ENCODE measurements at regions not wholly inside any gene's neighbourhood (a gene's known extent, or its start where the extent isn't known, plus 50 kb on each side); places are given as distances from the start of the nearest gene placed in this dataset.

DNA sequence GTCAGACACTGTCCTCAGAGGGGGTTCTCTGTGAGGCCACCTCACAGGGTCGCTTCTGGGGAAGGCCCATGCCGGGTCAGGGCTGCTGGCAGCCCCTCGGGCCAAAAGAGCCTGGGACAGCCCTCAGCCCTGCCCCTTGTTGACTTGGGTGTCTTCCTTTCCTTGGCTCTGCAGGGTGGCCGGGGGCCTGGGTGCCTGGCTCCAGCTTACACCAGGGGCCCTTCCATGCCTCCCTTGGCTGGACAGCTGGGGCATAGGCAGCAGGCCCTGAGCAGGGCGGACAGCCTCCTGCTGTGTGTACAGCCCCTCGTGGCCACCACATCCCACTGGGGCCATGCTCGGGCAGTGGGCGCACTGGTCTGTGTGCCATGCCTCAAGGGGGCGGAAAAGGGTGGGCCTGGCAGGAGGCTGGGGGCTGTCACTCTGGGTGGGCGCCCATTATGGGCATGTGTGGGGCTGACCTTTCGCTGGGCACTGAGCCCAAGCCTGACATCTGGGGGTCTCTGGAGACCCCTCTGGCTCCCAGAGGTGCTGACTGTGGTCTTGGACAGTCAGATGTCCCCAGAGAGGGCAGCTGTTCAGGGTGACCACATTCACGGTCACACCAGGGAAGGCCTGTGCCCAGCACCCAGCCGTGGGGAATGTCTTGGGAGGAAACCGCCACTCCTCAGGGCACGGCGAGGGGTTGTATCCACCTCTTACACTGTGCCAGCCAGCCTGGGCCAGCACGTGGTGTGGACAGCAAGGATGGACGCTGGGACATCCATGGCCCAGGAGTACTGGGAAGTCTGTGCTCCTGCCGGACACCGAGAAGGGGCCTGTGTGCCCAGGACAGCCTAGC is 313.3 kb downstream of the TMEM121 start:
- Histone ChIP-seq H3K4me3 (no peak overlapping the region), H3K36me3 (no peaks in the 10 kb centered on the region), H3K27ac (no peak overlapping the region), H3K9me3 (no peaks in the 10 kb centered on the region), H3K27me3 (peaks cover 0 to 13% of the 10 kb centered on the region in 2 donors), H3K4me1 (no peaks in the 10 kb centered on the region)
- DNase-seq (peak in 2 of 4 donors; percentile 28 to 63), ATAC-seq (no peak)
- TF ChIP-seq, protein P1, sequence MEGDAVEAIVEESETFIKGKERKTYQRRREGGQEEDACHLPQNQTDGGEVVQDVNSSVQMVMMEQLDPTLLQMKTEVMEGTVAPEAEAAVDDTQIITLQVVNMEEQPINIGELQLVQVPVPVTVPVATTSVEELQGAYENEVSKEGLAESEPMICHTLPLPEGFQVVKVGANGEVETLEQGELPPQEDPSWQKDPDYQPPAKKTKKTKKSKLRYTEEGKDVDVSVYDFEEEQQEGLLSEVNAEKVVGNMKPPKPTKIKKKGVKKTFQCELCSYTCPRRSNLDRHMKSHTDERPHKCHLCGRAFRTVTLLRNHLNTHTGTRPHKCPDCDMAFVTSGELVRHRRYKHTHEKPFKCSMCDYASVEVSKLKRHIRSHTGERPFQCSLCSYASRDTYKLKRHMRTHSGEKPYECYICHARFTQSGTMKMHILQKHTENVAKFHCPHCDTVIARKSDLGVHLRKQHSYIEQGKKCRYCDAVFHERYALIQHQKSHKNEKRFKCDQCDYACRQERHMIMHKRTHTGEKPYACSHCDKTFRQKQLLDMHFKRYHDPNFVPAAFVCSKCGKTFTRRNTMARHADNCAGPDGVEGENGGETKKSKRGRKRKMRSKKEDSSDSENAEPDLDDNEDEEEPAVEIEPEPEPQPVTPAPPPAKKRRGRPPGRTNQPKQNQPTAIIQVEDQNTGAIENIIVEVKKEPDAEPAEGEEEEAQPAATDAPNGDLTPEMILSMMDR (IDR thresholded peaks at IDR 0.05) = no peak
- intact Hi-C loops (cut with DNase I) = no loop called here

DNA sequence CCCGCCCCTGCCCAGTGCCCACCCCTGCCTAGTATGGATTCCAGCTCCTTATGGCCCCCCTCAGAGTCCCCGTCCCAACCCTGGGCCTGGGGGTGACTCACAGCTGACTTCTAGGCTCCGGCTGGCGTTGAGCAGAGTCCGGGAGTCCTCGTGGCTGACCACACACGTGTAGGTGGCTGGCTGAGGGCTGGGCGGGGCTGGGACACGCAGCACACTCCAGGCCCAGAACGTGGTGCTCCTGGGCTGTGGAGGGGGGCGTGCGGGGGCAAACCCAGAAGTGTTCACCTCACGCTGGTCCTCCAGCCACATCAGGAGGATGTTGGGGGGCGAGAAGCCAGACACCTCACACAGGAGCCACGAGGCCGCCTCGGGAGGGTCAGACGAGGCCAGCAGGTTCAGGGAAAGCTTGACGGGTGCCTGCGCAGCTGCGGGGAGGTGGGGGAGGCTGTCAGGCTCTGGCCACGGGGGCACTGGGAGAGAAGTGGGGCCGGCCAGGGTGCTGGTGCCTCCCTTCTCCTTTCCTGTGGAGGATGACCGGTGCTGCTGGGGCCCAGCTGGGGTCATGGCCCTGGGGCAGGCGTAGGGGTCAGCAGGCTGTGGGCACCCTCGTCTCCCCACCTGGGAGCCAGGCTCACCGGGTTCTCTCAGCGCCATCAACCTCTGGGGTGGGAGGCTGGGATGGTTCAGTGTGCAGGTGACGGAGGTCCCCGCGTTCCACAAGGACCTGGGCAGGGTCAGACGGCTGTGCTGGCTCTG is 314.1 kb downstream of the TMEM121 start:
- intact Hi-C loops (cut with DNase I) = no loop called here
- DNase-seq (peak in 2 of 4 donors; percentile 18 to 68), ATAC-seq (no peak)
- TF ChIP-seq, protein P1 (IDR thresholded peaks at IDR 0.05) = no peak
- Histone ChIP-seq H3K36me3 (no peaks in the 10 kb centered on the region), H3K27ac (no peak overlapping the region), H3K27me3 (peaks cover 0 to 13% of the 10 kb centered on the region in 2 donors), H3K4me1 (no peaks in the 10 kb centered on the region), H3K4me3 (no peak overlapping the region), H3K9me3 (no peaks in the 10 kb centered on the region)

DNA sequence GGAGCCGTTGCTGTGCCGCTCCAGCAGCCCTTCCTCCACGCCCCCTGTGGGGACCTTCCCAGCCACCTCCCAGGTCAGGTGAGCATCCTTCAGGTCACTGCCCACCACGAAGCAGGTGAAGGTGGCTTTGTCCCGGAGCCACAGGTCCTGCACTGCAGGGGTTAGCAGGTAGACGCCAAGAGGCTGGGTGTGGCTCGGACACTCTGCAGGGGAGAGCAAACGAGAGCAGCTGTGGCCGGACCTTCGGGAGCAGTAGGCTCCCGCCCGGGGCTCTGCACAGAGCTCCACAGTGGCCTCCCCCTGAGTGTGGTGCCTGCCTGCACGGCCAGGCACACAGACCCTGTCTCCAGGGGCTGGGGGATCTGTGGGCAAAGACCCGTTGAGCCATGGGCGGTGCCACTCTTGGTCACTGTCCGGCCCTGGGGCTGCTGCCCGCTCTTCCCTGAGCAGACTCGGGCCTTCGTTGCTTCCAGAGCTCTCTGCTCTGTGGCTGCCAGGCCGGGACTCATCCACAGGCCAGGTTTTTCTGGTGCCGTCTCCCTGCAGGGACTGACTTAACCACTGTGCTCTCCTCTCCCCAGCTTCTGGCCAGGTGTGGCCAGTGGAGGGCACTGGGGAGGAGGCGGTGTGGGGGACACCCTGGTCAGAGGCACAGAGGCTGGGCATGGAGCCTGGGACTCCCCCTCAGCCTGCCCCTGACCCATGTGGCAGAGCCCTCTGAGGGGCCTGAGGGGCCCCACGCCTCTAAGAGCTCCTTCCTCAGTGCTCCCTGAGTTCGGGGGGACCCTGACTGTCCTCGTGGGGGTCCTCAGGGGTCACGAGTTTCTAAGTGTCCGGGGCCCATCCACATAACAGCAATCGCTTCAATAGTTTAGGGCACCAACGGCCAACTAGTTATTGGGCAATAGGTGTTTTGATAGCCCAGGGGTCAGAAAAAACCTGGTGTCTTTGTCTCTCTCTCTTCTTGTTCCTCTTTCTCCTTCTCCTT is 314.9 kb downstream of the TMEM121 start:
- intact Hi-C loops (cut with DNase I) = no loop called here
- Histone ChIP-seq H3K4me1 (no peaks in the 10 kb centered on the region), H3K9me3 (no peaks in the 10 kb centered on the region), H3K36me3 (no peaks in the 10 kb centered on the region), H3K4me3 (no peak overlapping the region), H3K27me3 (peaks cover 0 to 17% of the 10 kb centered on the region in 2 donors), H3K27ac (no peak overlapping the region)
- TF ChIP-seq, protein P1 (IDR thresholded peaks at IDR 0.05) = no peak
- ATAC-seq (no peak), DNase-seq (peak in 2 of 4 donors; percentile 24 to 75)

DNA sequence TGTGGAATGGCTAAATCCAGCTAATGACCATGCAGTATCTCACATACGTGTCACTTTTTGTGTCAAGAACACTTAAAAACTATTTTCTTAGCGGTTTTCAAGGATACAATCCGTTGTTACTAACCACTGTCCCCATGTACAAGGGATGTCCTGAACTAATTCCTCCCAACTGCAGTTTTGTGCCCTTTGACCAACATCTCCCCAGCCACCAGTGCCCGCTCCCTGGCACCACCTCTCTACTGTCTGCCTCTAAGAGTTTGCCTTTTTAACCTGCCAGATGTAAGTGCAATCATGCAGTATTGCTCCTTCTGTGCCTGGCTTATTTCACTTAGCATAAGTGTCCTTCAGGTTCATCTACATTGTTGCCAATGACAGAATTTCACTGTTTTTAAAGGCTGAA is 315.7 kb downstream of the TMEM121 start:
- Histone ChIP-seq H3K9me3 (no peaks in the 10 kb centered on the region), H3K27ac (no peak overlapping the region), H3K27me3 (peaks cover 0 to 17% of the 10 kb centered on the region in 2 donors), H3K36me3 (no peaks in the 10 kb centered on the region), H3K4me1 (no peaks in the 10 kb centered on the region), H3K4me3 (no peak overlapping the region)
- intact Hi-C loops (cut with DNase I) = no loop called here
- ATAC-seq (no peak), DNase-seq (no peak)
- TF ChIP-seq, protein P1 (IDR thresholded peaks at IDR 0.05) = no peak

Measured in left lung (tissue), 4 donors.